ENCODE measurements at regions not wholly inside any gene's neighbourhood (a gene's known extent, or its start where the extent isn't known, plus 50 kb on each side); places are given as distances from the start of the nearest gene placed in this dataset.
A peak's percentile ranks its signal among the peaks of the same experiment; 100 is the strongest.

DNA sequence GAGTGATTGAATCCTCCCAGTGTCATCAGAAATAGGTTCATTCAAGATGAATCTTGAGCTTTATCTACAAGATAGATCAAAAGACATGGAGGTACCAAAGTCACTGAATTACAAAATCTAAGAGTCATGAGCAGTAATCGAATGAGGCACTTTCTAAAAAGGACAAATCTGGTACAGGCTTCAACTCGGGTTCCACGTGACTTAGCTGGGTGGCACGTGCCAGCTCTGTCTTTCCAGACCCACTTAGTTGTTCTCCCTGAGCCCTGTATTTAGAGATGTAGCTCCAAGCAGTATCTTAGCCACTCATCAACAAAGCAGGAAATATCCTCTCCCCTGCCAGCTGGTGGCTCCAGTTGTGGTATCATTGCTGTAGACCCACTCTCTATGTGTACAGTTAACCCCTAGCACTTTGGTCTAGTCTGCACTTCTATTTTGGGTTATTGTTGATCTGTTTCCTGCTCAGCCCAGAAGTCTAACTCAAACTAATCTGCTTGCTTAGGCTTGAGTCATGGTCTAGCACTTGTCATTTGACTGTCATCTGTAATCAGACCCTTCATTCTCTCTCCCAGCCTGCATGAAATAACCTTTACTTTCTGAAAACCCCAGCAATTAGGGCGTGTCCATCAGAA is 528.7 kb downstream of the ETS1 start:
- no peak for DNase-seq

DNA sequence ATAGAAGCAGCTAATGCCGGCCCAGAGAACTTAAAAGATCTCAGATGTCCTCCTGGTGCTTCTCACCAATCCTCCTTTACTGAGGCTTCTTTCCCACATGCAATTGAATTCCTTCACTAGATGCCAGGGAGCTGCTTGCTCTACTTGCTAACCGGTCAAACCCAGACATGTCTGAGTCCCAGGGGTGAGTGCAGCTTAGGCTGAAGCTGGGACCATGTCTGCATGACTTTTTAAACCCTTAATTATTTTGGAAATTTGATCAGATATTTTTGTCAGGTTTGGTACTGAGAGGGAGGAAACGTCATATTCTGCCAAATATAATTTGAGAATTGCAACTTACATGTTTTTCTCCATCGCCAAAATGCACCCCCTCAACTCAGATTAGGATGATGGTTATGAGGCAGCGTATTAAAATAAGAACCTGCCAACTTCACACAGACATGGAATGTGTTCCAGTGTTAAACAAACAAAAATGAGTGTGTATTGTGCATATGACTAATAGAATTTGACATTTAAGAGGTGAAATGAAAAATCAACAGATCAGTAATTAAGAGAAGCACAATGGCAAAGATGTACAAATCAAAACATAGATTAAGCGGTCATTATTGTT is 529.5 kb downstream of the ETS1 start:
- DNase-seq = no peak

DNA sequence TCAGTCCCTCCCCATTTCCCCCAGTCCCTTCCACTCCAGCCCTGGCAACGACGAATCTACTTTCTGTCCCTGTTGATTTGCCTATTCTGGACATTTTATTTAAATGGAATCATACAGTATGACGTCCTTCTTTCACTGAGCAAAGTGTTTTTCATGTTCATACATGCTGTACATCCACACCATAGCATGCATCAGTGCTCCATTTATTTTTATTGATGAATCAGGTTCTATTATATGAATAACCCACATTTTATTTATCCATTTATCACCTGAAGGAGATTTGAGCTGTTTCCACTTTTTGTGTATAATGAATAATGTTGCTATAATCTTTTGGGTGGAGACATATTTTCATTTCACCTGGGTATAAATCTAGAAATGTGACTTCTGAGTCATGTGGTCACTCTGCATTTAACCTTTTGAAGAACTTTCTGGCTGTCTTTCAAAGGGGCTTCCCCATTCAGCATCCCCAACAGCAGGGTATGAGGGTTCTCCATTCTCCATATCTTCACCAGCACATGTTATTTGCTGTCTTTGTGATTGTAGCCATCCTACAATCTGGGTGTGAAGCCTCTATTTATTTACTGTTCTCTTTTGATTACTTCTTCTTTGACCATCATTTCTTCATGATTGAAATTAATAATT is 531.7 kb downstream of the ETS1 start:
- DNase-seq = no peak

DNA sequence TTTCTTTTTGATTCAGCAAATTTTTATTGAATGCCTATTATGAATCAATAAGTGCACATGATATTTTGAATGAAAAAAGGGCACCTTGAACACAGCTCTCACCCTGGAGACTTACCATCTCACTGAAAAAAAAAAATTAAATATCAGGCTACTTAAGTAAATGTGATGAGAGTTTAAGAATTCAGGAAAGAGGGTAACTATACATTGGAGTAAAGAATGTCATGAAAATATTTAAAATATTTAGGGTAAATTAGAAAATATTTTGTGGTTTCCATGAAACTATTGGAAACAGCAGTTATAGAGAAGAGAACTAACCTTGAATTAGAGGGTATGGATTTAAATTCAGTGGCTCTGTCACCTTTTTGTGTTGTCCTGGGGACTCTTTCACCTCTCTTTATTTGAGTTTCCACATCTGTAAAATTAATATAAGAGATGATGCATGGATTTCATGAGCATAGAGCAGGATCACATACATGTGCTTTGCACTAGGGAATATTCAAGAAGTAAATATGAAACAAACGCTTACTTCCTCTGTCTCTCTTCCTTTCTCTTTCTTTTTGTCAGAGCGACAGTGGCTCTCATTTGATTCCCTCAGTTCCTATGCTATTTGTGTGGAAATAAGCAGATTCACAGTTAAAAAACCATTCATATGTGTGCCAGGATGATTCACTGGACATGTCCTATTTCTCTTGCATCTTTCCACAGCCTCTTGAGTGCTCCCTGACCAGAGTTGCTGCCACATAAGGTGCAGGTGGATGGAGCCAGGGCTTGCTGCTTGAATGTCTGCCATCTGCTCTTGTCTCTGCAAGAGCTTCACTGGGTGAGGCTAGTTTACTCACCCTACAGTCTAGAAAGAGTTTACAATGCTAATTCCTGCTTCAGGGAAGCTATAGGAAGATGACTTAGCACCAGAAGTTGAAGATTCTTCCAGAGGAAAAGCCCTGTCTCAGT is 533.1 kb downstream of the ETS1 start:
- DNase-seq = no peak

DNA sequence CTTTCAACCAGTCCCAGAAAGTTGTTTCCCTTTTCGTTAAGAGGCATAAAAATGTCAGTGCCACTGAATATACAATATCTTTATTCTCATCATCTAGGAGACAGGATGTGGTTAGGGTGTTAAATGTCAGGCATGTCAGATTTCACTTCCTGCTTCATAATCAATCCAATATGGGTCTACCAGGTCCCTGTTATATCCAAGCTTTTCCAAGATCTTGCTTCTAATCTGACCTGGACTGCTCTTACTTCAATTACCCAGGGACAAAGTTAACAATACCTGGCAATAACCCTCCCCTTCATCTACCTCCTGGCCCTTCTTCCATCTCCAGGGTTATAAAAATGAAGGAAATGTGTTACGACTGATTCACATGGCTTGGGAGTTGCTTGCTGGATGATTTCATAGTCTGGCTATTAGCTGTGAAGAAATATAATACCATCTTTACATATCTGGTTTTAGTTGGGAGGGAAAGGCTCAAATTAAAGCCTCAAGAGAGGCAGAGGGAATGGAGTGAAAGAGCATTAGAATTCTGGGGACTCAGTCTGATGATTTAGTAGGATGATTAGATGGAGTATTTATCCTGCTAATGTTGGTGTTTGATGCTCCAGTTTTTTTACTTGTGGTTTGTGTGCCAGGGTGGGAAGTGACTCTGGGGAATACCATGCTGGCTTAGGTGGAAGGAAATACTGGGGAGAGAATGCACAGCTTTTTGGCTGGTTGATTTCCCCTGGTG is 534.3 kb downstream of the ETS1 start:
- no peak for DNase-seq

DNA sequence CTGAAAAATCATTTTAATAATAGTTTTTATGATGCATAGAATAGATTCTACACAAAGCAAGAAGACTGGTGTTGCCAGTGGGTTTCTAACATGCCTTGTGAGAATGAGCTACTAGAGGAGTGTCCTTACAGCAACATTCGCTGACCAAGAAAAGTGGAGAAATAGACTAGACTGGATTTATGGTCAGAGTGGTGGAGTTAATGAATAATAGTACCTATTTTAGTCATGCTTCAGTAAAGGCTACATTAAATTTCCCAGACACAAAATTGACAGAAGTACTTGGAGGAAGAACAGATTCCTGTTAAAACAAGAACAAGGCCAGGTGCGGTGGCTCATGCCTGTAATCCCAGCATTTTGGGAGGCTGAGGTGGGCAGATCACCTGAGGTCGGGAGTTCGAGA is 539.2 kb downstream of the ETS1 start:
- DNase-seq = no peak

DNA sequence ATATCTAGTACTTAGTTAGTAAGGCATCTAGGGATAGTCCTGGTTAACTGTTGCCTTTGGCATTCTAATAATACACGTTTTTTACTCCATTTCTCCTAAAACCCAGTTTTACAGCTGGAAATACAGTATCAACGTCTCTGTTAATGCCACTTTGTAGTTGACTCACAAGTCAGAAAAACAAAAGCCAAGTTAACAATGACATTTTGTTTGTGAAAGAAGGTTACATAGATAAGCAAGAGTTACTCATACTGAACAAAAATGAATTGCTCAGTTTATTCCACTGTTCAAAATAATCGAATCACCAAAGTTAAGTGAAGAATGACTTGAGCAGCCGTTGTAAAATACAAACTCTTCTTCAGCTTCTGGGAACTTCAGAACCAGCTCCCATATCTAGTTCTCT is 540.3 kb downstream of the ETS1 start:
- no peak for DNase-seq

DNA sequence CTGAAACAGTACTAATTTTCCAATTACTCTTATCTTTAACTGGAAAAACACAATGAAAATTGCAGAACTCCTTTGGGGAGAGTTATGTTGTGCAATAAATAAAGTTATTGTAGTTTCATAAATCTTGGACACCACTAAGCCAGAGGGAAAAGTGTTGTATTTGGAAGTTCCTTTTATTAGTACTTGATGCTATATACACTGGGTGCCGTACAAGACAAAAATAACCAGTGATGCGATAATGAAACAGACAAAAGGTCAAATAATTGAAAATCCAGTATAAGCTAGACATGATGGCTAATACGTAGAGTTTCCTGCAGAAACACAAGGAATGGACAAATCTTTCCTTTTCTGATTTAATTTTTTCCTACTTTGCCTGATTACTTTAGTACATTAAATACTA is 541.1 kb downstream of the ETS1 start:
- DNase-seq = no peak

DNA sequence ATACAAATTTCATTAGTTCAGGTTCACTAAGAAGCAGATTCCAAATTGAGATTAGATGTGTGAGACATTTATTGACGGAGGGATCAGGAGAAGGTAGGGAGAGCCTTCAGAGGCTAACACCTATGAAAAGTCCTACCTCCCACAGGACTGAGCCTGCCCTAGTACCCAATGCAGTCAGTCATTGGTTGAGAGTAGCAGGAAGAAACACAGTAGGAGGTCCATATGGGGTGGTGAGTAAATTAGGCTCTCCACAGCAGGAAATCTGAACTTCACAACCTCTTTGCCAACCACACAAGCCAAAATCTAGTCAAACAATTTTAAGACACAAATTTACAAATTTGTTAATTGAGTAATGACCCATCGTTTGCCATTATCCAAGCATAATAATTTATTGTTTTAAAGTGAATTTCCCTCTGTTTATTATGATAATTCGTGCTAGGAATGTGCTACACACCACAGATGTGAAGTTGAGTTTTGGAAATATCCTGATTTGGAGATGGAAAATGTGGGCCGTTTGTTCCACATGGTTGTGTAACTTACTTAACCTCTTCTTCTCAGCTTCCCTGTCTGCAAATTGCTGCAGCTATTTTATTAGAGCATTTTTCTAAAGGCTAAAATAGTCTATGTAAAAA is 542.1 kb downstream of the ETS1 start:
- DNase-seq = no peak

DNA sequence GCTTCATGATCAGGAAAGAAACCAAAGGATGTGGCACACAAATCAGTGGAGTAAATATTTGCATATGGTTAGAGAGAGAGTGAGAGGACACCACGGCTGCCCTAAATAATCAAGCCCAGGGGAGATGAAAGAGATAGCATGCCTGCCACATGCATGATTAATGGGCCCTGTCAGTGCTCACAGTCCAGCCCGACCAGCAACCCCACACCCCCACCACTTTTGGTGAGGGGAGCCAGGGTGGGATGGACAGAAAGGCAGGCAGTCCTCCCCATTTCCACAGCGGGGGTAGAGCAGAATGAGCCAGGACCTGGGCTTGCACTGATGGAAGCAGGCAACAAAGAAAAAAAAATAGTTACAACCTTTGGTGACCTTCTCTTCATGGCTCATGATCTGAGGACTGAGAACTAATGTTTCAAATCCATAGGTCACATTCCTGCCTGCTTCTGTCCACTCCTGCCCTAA is 545.0 kb downstream of the ETS1 start:
- no peak for DNase-seq

DNA sequence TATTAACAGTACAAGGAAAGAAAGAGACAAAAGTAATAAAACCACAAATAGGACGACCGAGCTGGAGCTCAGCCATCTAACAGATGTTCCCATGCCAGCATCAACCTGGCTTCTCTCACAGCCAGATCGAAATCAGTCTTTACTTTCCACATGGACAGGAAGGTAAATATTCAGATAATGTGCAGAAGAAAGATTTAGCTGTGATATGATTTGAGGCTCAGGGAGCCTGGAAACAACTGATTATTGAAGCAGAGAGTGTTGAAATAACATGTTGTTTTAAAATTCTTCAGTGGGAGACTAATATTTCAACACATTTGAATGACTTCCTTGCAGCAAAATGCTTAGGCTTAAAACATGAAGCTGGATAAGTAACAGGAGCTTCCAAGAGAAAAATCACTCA is 546.8 kb downstream of the ETS1 start:
- DNase-seq = no peak

DNA sequence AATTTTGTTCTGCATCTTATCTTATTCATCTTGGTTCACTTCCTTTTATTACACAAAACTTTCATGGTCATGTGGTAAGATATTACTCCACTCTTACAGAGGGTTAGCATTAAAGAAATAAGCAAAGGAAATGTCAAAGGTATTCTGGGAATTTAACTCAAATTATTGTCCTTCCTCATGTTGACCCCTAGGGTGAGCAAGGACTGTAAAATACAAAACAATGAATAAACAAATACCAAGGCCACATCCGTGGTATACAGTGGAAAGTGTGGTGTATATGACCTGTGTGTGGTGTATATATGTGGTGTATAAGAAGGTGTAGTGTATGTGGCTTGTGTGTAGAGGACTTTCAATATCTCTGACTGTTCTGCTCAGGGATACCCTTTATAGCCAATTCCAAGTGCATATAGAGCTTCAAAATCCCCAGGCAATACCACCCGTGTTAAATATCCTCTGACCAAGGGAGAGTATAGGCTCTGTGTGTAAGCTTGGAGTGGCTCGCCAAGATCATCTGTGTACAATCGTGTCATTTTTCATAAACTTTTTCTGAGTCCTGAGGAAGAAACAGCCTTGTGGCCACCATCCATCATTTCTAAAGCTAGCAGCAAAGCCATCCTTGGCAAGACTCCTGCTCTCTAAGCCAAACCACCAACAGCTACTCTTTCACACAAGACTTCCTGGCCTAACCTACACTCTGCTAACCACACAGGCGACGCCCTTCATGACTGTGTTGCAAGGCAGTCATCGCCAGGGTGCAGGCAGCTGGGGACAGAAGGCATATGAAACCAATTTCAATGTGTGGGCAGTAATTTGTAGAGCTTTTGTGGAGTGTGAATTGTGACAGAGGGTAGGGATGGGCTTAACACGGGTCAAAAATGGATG is 548.0 kb downstream of the ETS1 start:
- peak; percentile 78 for DNase-seq

DNA sequence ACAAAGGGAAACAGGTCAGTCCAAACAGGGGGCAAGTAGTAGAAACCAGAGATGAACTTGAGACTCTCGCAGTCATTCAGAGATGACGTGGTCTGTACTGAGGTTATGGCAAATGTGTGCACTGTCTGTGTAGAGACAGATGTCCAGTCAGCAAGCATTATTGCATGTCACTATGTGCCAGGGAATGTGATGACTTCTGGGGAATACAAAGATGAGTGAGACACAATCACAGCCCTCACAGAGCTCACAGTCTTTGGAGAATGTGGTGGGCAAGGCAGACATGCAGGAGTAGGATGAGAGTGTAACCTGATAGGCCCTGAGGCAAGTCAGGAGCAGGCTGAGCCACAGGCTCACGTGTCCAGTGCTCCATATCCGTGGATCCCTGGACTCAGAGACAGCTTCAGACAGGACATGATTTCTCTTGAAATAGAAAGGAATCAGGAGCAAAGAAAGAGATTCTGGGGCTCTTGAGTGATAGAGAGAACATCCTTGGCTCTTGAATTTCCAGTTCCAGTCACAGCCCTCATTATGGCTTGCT is 550.7 kb downstream of the ETS1 start:
- DNase-seq = no peak

DNA sequence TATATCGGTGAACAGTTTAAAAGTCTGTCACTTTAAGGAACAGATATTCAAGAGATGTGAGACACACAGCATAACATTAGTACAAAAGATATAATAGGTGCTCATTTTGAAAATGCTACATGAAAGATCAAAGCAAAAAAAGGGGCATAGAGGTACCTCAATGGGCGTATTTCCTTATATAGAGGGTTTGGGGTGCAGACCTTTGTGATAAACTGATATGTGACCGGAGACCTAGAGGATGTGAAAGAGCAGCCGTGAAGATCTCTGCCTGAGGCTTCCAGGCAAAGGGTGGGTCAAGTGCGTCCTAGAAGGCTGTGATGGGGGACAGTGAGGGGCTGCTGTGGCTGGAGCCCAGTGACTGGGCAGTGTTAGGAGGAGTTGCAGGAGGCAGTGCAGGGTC is 551.4 kb downstream of the ETS1 start:
- no peak for DNase-seq

DNA sequence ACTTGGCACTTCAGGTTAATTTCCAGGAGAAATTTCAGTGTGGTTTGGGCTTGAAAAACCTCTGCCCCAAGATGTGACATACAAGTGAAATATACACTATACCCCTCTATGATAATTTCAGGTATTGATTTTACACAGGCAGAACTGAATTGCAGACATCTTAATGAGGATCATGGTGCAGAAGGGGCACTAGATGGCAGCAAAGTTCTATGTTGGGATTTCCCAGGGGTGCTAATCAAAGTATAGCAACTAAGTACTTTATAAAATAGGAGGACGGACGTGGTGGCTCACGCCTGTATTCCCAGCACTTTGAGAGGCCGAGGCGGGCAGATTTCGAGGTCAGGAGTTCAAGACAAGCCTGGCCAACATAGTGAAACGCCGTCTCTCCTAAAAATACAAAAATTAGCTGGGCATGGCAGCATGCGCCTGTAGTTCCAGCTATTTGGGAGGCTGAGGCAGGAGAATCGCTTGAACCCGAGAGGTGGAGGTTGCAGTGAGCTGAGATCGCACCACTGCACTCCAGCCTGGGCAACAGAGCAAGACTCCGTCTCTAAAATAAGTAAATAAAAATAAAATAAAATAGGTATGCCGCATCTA is 555.7 kb downstream of the ETS1 start:
- peak; percentile 47 for DNase-seq

DNA sequence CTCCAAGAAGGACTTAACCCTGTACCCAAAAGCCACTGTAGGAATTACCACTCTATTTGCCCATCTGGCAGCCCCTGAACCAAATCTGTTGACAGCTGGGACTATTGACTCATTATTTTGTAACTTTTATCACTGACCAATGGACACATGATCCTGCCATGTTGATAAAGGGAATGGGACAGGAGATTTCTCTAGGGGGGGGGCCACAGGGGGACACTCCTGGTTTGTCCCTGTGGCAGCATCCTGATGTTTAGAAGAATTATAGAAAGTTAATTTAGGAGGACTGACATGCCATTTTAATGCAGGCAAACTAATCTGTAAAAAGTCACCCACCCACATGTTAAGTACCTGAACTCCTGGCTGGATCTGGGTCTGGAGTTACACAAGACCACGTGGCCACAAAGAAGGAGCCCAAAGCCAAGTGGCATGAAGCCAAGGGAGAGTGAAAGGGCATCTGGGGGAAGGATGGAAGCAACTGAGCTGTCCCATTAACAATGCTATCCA is 558.1 kb downstream of the ETS1 start:
- DNase-seq = no peak

DNA sequence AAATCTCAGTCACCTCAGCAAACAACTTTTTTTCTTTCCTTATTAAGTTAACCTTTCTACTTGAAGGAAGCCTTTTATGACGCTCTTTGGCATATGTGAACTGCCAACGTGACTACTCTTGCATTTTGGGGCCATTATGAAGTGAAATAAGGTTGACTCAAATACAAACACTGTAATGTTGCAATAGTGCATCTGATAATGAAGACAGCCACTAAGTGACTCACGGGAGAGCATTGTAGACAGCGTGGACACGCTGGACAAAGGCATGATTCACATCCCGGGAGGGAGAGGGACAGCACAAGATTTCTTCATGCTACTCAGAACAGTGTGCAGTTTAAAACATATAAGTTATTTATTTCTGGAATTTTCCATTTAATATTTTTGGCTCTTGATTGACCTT is 560.8 kb downstream of the ETS1 start:
- no peak for DNase-seq

DNA sequence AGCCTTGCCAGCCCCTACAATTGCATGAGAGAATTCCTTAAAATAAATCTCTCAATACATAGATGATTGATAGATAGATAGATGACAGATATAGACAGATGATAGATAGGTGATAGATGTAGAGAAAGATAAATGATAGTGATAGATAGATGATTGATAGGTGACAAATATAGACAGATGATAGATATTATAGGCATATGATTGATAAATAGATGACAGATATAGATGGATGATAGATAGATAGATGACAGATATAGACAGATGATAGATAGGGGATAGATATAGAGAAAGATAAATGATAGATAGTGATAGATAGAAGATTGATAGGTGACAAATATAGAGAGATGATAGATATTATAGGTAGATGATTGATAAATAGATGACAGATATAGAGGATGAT is 564.6 kb downstream of the ETS1 start:
- no peak for DNase-seq

DNA sequence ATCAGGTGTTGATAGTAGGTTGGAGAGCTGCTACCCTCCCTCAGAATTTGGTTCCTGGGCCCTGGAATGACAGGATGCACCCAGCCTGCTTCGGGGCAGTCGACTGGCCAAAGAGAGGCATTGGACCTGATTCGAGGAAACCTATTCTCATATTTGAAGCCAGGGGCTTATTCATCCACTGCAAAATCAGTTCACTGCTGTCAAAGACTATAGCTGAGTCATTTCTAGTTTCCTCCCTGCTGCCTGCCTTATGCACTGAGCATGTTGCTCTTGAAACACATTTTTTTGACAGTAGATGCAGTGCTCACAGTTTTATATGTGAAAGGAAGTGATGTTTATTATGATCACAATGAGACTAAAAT is 565.4 kb downstream of the ETS1 start:
- no peak for DNase-seq

DNA sequence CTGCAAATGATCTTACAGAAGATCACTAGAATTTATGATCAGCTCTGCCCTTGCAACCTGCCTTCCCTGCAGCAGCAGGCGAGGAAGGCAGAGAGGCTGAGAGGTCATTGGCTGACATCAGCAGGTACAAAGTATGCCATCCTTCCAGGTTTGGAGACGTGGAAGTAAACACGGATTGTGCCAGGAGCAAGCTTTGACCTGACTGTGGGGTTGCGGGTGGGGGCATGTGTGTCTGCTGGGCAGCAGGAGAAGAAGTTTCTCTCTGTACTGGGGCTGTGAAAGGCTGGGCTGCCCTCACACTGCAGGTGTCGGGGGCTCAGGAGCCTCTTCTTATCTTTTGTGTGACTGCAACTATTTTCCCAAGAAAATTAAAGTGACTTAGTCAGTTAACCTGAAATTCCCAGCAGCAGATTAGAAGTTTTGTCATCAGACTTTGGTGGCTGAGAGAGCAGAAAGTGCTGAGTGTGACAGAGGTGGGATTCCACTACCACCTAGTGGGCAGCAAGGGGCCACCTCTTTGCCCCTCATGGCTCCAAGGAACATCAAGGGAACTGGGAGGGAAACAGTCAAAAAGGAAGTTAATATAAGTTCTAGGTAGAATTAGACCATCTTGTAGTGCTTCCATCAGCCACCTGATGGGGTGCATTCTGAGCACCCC is 565.9 kb downstream of the ETS1 start:
- DNase-seq = no peak

Measured in KG1 (cell line).